GM23248 (cell line): ENCODE measurements at regions not wholly inside any gene's neighbourhood (a gene's known extent, or its start where the extent isn't known, plus 50 kb on each side); places are given as distances from the start of the nearest gene placed in this dataset.

Experiments used
- EZH2 ChIP-seq: fragments of 200-600 bp; sonication (generic); IDR thresholded peaks from 2 replicates; pipeline ENCODE4 v1.6.1; 2018; ENCODE audit warnings: antibody characterized with exemption, mild to moderate bottlenecking; ENCODE audit not compliant: insufficient read depth, poor library complexity, severe bottlenecking
- EZH2phosphoT487 ChIP-seq: fragments of 200-600 bp; sonication (generic); IDR thresholded peaks from 2 replicates; pipeline ENCODE4 v1.6.1; 2018; ENCODE audit warnings: antibody characterized with exemption, moderate library complexity, mild to moderate bottlenecking, low read depth; ENCODE audit not compliant: insufficient read depth

GRCh38 chr7:93027044-93027443 lies 90.7 kb downstream of the SAMD9 start:
- no peak for TF ChIP-seq EZH2
- no peak for TF ChIP-seq EZH2phosphoT487
